Lung (tissue), 11 donors: ENCODE measurements at regions not wholly inside any gene's neighbourhood (a gene's known extent, or its start where the extent isn't known, plus 50 kb on each side); places are given as distances from the start of the nearest gene placed in this dataset.

Source experiments
- ATAC-seq: fragments of 200-7000 bp; cut with Tn5 transposase; one replicate; pipeline ENCODE4 v1.9.1; 2020; ENCODE audit warnings: moderate number of reproducible peaks; ENCODE audit not compliant: insufficient read depth, low FRiP score
- DNase-seq, 3 donors: peaks; one replicate each; pipeline ENCODE4 v3.0.0-alpha.2; 2013 to 2017
- H3K27ac ChIP-seq, 2 donors: one replicate each; pipeline ENCODE4 v1.5.1; 2013; ENCODE audit warnings: mild to moderate bottlenecking in 2 of 2, moderate library complexity in 2 of 2, control low read depth in 1 of 2, inconsistent platforms in 1 of 2, low read depth in 1 of 2, low read length in 1 of 2
- H3K27me3 ChIP-seq, 3 donors: one replicate each; pipeline ENCODE4 v1.5.1; 2013; ENCODE audit warnings: low read length in 2 of 3; ENCODE audit not compliant: control insufficient read depth in 3 of 3, insufficient read depth in 3 of 3
- H3K36me3 ChIP-seq, 4 donors: one replicate each; pipeline ENCODE4 v1.5.1; 2013; ENCODE audit warnings: low read length in 4 of 4, mild to moderate bottlenecking in 1 of 4, moderate library complexity in 1 of 4; ENCODE audit not compliant: control insufficient read depth in 4 of 4, insufficient read depth in 4 of 4
- H3K4me1 ChIP-seq, 5 donors: one replicate each; pipeline ENCODE4 v1.5.1; 2013; ENCODE audit warnings: low read length in 5 of 5, mild to moderate bottlenecking in 2 of 5, moderate library complexity in 1 of 5; ENCODE audit not compliant: control insufficient read depth in 5 of 5, insufficient read depth in 5 of 5
- H3K4me3 ChIP-seq: one replicate; pipeline ENCODE4 v1.5.1; 2013; ENCODE audit warnings: mild to moderate bottlenecking, control low read depth, moderate library complexity
- H3K9ac ChIP-seq, 2 donors: one replicate each; pipeline ENCODE4 v1.5.1; 2013; ENCODE audit warnings: low read length in 2 of 2, control low read depth in 1 of 2; ENCODE audit not compliant: insufficient read depth in 1 of 2
- H3K9me3 ChIP-seq, 4 donors: one replicate each; pipeline ENCODE4 v1.5.1; 2013; ENCODE audit warnings: low read length in 3 of 4, mild to moderate bottlenecking in 1 of 4, moderate library complexity in 1 of 4; ENCODE audit not compliant: control insufficient read depth in 4 of 4, insufficient read depth in 3 of 4
- CTCF ChIP-seq: IDR thresholded peaks from 2 replicates; pipeline ENCODE4 v1.5.1; 2012; ENCODE audit warnings: mild to moderate bottlenecking; ENCODE audit errors: control extremely low read depth, extremely low read depth
- WGBS, 2 donors: extraction: QIAGEN DNeasy Blood & Tissue Kit; methylation state at CpG; one replicate each; pipeline ENCODE4 v1.1.7; 2013; 5-methylcytosine and 5-hydroxymethylcytosine counted together
- donor health status: control.
- donor health status: control.
- donor health status: Bipolar disorder and iron deficiency.
- donor health status: healthy.
- donor health status: DM: yes; HTN: yes; CAD: no.

GRCh38 chr3:146827836-146828235 lies 222.7 kb upstream of the PLSCR5 start:
- H3K27ac ChIP-seq, result no peak overlapping the region
- H3K9me3 ChIP-seq, result no peaks in the 10 kb centered on the region
- TF ChIP-seq CTCF, result no peak
- 21 to 22% methylated on average over 1 of the region's 1 CpG for WGBS, 2 donors
- no peak overlapping the region for H3K4me3 ChIP-seq
- H3K4me1 ChIP-seq, result peaks cover 0 to 6% (median 3%) of the 10 kb centered on the region in 5 donors
- ATAC-seq (no peak), DNase-seq (no peak)
- H3K27me3 ChIP-seq, result no peaks in the 10 kb centered on the region
- H3K9ac ChIP-seq, result no peak overlapping the region
- no peaks in the 10 kb centered on the region for H3K36me3 ChIP-seq

GRCh38 chr3:146823622-146824021 lies 218.5 kb upstream of the PLSCR5 start:
- WGBS, 2 donors, result 56 to 60% methylated on average over 1 of the region's 1 CpG
- no peaks in the 10 kb centered on the region for H3K9me3 ChIP-seq
- ATAC-seq (no peak), DNase-seq (no peak)
- no peak overlapping the region for H3K9ac ChIP-seq
- no peaks in the 10 kb centered on the region for H3K36me3 ChIP-seq
- H3K27ac ChIP-seq, result no peak overlapping the region
- no peaks in the 10 kb centered on the region for H3K4me1 ChIP-seq
- no peaks in the 10 kb centered on the region for H3K27me3 ChIP-seq
- no peak for TF ChIP-seq CTCF
- H3K4me3 ChIP-seq, result no peak overlapping the region

- Histone ChIP-seq H3K9ac (no peak overlapping the region), H3K27me3 (no peaks in the 10 kb centered on the region), H3K9me3 (no peaks in the 10 kb centered on the region), H3K27ac (no peak overlapping the region), H3K4me1 (no peaks in the 10 kb centered on the region), H3K36me3 (no peaks in the 10 kb centered on the region), H3K4me3 (no peak overlapping the region)
- DNase-seq (no peak), ATAC-seq (no peak)
- no peak for TF ChIP-seq CTCF
- WGBS, 2 donors, result 75 to 76% methylated on average over 3 of the region's 3 CpGs
These were observed 213.7 kb upstream of the PLSCR5 start for GRCh38 chr3:146818866-146819265.

GRCh38 chr3:146818301-146818700 lies 213.2 kb upstream of the PLSCR5 start:
- Histone ChIP-seq H3K9ac (no peak overlapping the region), H3K27ac (no peak overlapping the region), H3K36me3 (no peaks in the 10 kb centered on the region), H3K9me3 (no peaks in the 10 kb centered on the region), H3K4me3 (no peak overlapping the region), H3K27me3 (no peaks in the 10 kb centered on the region), H3K4me1 (no peaks in the 10 kb centered on the region)
- ATAC-seq, result no peak
- no peak for DNase-seq
- WGBS, 2 donors, result 70 to 71% methylated on average over 4 of the region's 4 CpGs
- no peak for TF ChIP-seq CTCF
